NB4 (cell line): ENCODE measurements at regions not wholly inside any gene's neighbourhood (a gene's known extent, or its start where the extent isn't known, plus 50 kb on each side); places are given as distances from the start of the nearest gene placed in this dataset.
"Not testable (repeated sequence)": the region's sequence is repeated elsewhere in the genome, so short reads cannot be mapped to it uniquely, and the experiment has no call there.

Source experiments
- DNase-seq: peaks from one replicate; pipeline ENCODE4 v3.0.0; 2010; ENCODE audit warnings: low read depth
- H3K4me3 ChIP-seq: one replicate; pipeline ENCODE4 v1.5.1; 2011; ENCODE audit warnings: mild to moderate bottlenecking, low read depth, low read length, moderate library complexity
- CTCF ChIP-seq: IDR thresholded peaks from one replicate; pipeline ENCODE4 v1.5.1; 2012; ENCODE audit warnings: low read depth, low read length
- MAX ChIP-seq: IDR thresholded peaks from 2 replicates; pipeline ENCODE4 v1.6.1; 2011; ENCODE audit warnings: low read depth, low read length
- MYC ChIP-seq: IDR thresholded peaks from 2 replicates; pipeline ENCODE4 v1.6.1; 2011; ENCODE audit warnings: low read depth, low read length
- POLR2A ChIP-seq: IDR thresholded peaks from 2 replicates; pipeline ENCODE4 v1.6.1; 2011; ENCODE audit warnings: mild to moderate bottlenecking; ENCODE audit not compliant: insufficient read length; ENCODE audit errors: extremely low read depth

- H3K4me3 ChIP-seq, result no peak overlapping the region
- TF ChIP-seq MAX (no peak), MYC (no peak), CTCF (no peak), POLR2A (no peak)
Observed at GRCh38 chr12:105440037-105440664, 109.7 kb downstream of the C12orf75 start.

GRCh38 chr12:105443802-105444652 is 113.5 kb downstream of the C12orf75 start:
- H3K4me3 ChIP-seq, result no peak overlapping the region
- no peak for DNase-seq
- no peak for TF ChIP-seq MAX
- no peak for TF ChIP-seq MYC
- TF ChIP-seq POLR2A, result no peak
- TF ChIP-seq CTCF, result no peak

More at GRCh38 chr12:105440037-105440664, 109.7 kb downstream of the C12orf75 start:
- DNase-seq, result peak; percentile 28

- TF ChIP-seq MAX, result no peak
- no peak for TF ChIP-seq POLR2A
- no peak for DNase-seq
- H3K4me3 ChIP-seq, result no peak overlapping the region
Observed at GRCh38 chr12:105444653-105445102, 114.2 kb downstream of the C12orf75 start.

GRCh38 chr12:105445249-105445648 is 114.8 kb downstream of the C12orf75 start:
- TF ChIP-seq CTCF, result no peak
- no peak overlapping the region for H3K4me3 ChIP-seq
- DNase-seq, result no peak

GRCh38 chr12:105445649-105446048 is 115.2 kb downstream of the C12orf75 start:
- no peak overlapping the region for H3K4me3 ChIP-seq
- TF ChIP-seq MYC (no peak), CTCF (no peak), MAX (no peak), POLR2A (no peak)
- DNase-seq, result no peak

- not testable (repeated sequence) for H3K4me3 ChIP-seq, DNase-seq
Observed at GRCh38 chr12:105446460-105446859, 116.0 kb downstream of the C12orf75 start.
